SK-N-MC (cell line): ENCODE measurements at regions not wholly inside any gene's neighbourhood (a gene's known extent, or its start where the extent isn't known, plus 50 kb on each side); places are given as distances from the start of the nearest gene placed in this dataset.

ENCODE experiments used
- EZH2 ChIP-seq: fragments of 200-600 bp; sonication (generic); IDR thresholded peaks from one replicate; pipeline ENCODE4 v1.6.1; 2017; ENCODE audit warnings: antibody characterized with exemption
- POLR2AphosphoS5 ChIP-seq: IDR thresholded peaks from 2 replicates; pipeline ENCODE4 v1.6.1; 2012; ENCODE audit warnings: mild to moderate bottlenecking, low read depth, low read length, borderline replicate concordance

- TF ChIP-seq POLR2AphosphoS5 (no peak), EZH2 (no peak)
These were observed 925.9 kb upstream of the CITED2 start for GRCh38 chr6:140300331-140300730.
